Natural killer cell treated with Interleukin-12 subunit alpha and Interleukin-12 subunit beta and Interleukin-15 and Interleukin-18, amount 100 ng/mL, for 72 hours (primary cell): ENCODE measurements at regions not wholly inside any gene's neighbourhood (a gene's known extent, or its start where the extent isn't known, plus 50 kb on each side); places are given as distances from the start of the nearest gene placed in this dataset.
"Not testable (repeated sequence)": the region's sequence is repeated elsewhere in the genome, so short reads cannot be mapped to it uniquely, and the experiment has no call there.

Source experiments
- ATAC-seq, 2 donors: fragments of 150-1000 bp; cut with Tn5 transposase in 1 of 2; sonication (Bioruptor Pico), chemical (Tn5 transposase) in 1 of 2; 2 replicates each; pipeline ENCODE4 v1.10.0; 2021
- DNase-seq: peaks from one replicate; pipeline ENCODE4 v3.0.0; 2022; ENCODE audit warnings: low spot score
- H3K27ac Mint-ChIP-seq, 2 donors: 1 replicate in 1 of 2; 2 replicates in 1 of 2; pipeline ENCODE4 v1.8.0; 2022; ENCODE audit warnings: mixed read lengths in 2 of 2, mild to moderate bottlenecking in 1 of 2, moderate library complexity in 1 of 2
- H3K27me3 Mint-ChIP-seq, 2 donors: 1 replicate in 1 of 2; 2 replicates in 1 of 2; pipeline ENCODE4 v1.8.0; 2022; ENCODE audit warnings: mixed read lengths in 2 of 2
- H3K36me3 Mint-ChIP-seq: one replicate; pipeline ENCODE4 v1.8.0; 2022; ENCODE audit warnings: mixed read lengths
- H3K4me1 Mint-ChIP-seq, 2 donors: 1 replicate in 1 of 2; 2 replicates in 1 of 2; pipeline ENCODE4 v1.8.0; 2022; ENCODE audit warnings: low read depth in 2 of 2, mixed read lengths in 2 of 2, mild to moderate bottlenecking in 1 of 2
- H3K4me3 Mint-ChIP-seq: one replicate; pipeline ENCODE4 v1.8.0; 2022; ENCODE audit warnings: mixed read lengths
- H3K9me3 Mint-ChIP-seq: 2 replicates; pipeline ENCODE4 v1.8.0; 2022; ENCODE audit warnings: mixed read lengths

DNA sequence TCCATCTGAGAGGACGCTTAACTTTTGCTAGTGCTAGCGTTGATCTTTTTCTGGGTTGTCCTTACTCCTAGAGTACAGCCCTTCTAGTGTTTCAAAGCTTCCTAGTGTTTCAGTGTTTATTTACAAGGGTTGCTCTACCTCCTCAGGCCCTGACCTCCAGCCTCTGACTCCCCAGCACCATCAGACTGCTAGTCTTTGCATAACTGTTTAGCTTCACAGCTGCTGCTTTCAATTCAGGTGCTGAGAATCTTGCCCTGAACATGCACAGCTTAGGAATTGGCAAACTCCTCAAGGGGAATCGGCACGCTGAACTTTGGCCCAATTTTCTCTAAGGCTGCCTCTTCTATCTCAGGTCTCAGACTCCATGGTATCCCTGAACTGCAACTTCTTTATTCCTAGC, 52.9 kb downstream of the OR52B4 start:
- H3K4me1 Mint-ChIP-seq, H3K27ac Mint-ChIP-seq, DNase-seq, H3K4me3 Mint-ChIP-seq, H3K9me3 Mint-ChIP-seq, H3K36me3 Mint-ChIP-seq: not testable (repeated sequence)
- H3K27me3 Mint-ChIP-seq = peaks cover 11 to 13% of the 10 kb centered on the region in 2 donors
- peak in 1 of 2 donors; percentile 28 for ATAC-seq

DNA sequence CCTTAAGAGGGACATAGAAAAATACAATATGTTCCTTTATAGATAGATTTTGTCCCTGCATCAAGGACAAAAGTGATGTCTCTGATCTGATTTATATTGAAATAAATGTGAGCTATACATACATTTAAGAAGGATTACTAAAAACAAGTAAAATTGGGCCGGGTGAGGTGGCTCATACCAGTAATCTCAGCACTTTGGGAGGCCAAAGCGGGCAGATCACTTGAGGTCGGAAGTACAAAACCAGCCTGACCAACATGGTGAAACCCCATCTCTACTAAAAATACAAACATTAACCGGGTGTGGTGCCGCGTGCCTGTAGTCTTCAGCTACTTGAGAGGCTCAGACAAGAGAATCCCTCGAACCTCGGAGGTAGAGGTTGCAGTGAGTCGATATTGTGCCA, 91.0 kb downstream of the OR52B4 start:
- not testable (repeated sequence) for H3K27me3 Mint-ChIP-seq, H3K4me1 Mint-ChIP-seq, DNase-seq, H3K27ac Mint-ChIP-seq, ATAC-seq, H3K36me3 Mint-ChIP-seq, H3K4me3 Mint-ChIP-seq, H3K9me3 Mint-ChIP-seq

DNA sequence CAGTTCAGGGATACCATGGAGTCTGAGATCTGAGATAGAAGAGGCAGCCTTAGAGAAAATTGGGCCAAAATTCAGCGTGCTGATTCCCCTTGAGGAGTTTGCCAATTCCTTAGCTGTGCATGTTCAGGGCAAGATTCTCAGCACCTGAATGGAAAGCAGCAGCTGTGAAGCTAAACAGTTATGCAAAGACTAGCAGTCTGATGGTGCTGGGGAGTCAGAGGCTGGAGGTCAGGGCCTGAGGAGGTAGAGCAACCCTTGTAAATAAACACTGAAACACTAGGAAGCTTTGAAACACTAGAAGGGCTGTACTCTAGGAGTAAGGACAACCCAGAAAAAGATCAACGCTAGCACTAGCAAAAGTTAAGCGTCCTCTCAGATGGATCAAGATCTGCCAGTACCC, 117.1 kb downstream of the OR52B4 start:
- H3K27ac Mint-ChIP-seq, H3K4me1 Mint-ChIP-seq, H3K4me3 Mint-ChIP-seq, DNase-seq, H3K36me3 Mint-ChIP-seq, H3K9me3 Mint-ChIP-seq, ATAC-seq: not testable (repeated sequence)
- peaks cover 0 to 12% of the 10 kb centered on the region in 2 donors for H3K27me3 Mint-ChIP-seq

DNA sequence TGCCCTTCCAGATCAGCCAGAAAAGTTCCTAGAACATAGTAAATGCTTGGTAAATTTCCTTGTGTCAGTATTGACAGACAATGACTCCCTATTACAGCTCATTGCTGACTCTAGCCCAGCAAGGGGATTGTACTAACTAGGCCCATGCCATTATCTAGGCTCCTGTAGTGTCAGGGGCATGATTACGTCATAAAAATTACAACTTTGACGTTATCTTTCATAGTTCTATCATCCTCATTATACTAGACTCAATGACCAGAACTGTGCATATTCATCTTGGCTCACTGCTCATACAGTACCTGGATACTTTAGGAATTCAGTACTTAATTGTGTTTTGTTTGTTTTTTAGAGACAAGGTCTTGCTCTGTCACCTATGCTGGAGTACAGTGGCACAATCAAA, 118.7 kb downstream of the OR52B4 start:
- H3K36me3 Mint-ChIP-seq, H3K9me3 Mint-ChIP-seq, ATAC-seq, H3K4me3 Mint-ChIP-seq, H3K27ac Mint-ChIP-seq, H3K4me1 Mint-ChIP-seq, DNase-seq: not testable (repeated sequence)
- peaks cover 0 to 12% of the 10 kb centered on the region in 2 donors for H3K27me3 Mint-ChIP-seq

DNA sequence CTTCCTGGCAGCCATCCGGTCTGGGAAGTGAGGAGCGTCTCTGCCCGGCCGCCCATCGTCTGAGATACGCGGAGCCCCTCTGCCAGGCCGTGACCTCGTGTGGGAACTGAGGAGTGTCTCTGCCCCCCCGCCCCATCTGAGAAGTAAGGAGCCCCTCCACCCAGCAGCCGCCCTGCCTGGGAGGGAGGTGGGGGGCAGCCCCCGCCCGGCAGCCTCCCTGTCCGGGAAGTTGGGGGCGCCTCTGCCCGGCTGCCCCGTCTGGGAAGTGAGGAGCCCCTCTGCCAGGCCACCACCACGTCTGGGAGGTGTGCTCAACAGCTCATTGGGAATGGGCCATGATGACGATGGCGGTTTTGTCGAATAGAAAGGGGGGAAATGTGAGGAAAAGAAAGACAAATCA, 130.4 kb downstream of the OR52B4 start:
- not testable (repeated sequence) for H3K27ac Mint-ChIP-seq, H3K4me1 Mint-ChIP-seq, ATAC-seq, H3K36me3 Mint-ChIP-seq, H3K9me3 Mint-ChIP-seq, DNase-seq, H3K4me3 Mint-ChIP-seq
- H3K27me3 Mint-ChIP-seq = peaks cover 8 to 12% of the 10 kb centered on the region in 2 donors

DNA sequence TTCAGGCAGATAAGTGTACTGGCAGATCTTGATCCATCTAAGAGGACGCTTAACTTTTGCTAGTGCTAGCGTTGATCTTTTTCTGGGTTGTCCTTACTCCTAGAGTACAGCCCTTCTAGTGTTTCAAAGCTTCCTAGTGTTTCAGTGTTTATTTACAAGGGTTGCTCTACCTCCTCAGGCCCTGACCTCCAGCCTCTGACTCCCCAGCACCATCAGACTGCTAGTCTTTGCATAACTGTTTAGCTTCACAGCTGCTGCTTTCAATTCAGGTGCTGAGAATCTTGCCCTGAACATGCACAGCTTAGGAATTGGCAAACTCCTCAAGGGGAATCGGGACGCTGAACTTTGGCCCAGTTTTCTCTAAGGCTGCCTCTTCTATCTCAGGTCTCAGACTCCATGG, 124.3 kb downstream of the RRM1 start:
- H3K4me3 Mint-ChIP-seq, ATAC-seq, H3K36me3 Mint-ChIP-seq, H3K27ac Mint-ChIP-seq, DNase-seq, H3K9me3 Mint-ChIP-seq, H3K4me1 Mint-ChIP-seq: not testable (repeated sequence)
- H3K27me3 Mint-ChIP-seq = peaks cover 12 to 20% of the 10 kb centered on the region in 2 donors

DNA sequence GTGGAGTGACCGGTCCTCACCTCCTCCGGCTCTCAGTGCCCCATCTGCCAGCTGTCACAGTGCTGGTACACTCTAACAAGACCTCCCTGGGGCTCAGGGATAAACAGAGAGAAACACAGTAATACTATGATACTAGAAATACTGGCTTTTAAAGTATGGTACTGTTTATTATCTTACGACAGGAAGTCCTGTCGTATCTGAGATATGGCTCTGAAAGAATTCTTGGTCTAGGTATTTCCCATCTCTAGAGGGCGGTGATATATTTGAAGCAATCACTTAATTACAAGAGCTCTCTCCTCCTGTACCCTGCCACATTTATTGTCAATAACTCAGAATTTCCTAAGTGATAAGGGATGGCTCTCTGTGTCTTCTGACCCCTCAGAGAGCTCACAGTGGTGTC, 119.1 kb downstream of the RRM1 start:
- H3K27me3 Mint-ChIP-seq = peaks cover 22 to 39% of the 10 kb centered on the region in 2 donors

DNA sequence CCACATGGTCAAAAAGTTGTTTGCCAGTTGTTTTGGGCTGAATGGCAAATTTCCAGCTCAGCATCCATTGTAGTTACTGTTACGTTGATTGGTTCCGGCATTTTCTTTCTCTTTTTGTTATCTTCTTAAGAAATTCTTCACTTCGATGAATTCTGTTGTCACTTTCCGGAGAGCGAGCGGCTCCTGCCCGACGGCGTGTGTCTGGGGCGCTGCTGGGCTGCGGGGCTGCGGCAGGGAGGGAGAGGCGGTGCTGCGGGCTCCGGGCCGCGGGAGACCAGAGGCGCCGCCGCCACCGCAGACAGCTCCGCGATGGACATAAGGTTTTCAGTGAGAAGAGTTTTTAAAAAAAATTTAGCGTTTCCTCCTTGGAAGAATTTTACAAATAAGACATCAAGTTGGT, 117.4 kb downstream of the RRM1 start:
- no peaks in the 10 kb centered on the region for H3K4me1 Mint-ChIP-seq
- no peak for ATAC-seq
- H3K9me3 Mint-ChIP-seq = no peaks in the 10 kb centered on the region
- no peaks in the 10 kb centered on the region for H3K36me3 Mint-ChIP-seq
- H3K4me3 Mint-ChIP-seq = no peak overlapping the region
- H3K27me3 Mint-ChIP-seq = peaks cover 22 to 44% of the 10 kb centered on the region in 2 donors
- no peak for DNase-seq
- no peak overlapping the region for H3K27ac Mint-ChIP-seq

More for the DNA sequence above, 119.1 kb downstream of the RRM1 start:
- ATAC-seq = no peak
- Mint-ChIP-seq H3K36me3 (no peaks in the 10 kb centered on the region), H3K4me3 (no peak overlapping the region), H3K4me1 (no peaks in the 10 kb centered on the region), H3K27ac (no peak overlapping the region), H3K9me3 (no peaks in the 10 kb centered on the region)
- no peak for DNase-seq

DNA sequence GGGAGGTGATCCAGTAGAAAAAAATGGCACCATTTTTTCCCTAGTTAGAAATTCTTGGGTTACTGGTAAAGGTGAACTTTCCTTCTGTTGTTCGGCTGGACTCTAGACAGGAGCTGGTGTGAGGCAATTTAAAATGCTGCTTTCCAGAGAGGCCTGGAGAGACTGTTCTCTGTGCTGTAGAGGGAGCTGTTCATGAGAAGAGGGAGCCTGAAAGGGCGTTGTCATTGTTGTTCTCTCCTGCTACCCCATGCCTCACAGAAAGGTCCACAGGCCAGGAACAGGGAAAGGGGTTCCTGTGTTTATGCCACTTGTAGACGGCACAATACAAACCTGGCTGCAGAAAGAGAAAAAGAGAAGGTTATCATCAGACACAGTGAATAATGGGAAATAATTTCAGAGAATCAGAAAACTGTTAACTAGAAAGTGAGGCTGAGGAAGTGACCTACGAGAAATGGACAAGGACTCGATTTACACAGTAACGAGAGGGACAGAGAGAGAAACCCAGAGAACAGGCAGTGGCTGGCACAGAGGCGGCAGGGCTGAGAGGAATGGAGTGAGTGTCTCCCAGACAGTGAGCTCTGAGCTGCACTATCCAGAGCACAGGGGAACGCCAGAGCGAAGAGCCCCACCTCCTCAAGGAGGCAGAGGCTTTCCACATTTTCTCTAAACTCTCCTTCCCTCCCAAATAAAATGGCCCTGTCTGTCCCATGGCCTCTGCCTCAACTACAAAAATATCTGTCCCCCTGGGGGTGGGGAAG, 109.2 kb downstream of the RRM1 start:
- Mint-ChIP-seq H3K27ac (no peak overlapping the region), H3K4me3 (no peak overlapping the region), H3K36me3 (no peaks in the 10 kb centered on the region), H3K4me1 (no peaks in the 10 kb centered on the region), H3K27me3 (peaks cover 15 to 32% of the 10 kb centered on the region in 2 donors), H3K9me3 (no peaks in the 10 kb centered on the region)
- ATAC-seq (no peak), DNase-seq (no peak)

DNA sequence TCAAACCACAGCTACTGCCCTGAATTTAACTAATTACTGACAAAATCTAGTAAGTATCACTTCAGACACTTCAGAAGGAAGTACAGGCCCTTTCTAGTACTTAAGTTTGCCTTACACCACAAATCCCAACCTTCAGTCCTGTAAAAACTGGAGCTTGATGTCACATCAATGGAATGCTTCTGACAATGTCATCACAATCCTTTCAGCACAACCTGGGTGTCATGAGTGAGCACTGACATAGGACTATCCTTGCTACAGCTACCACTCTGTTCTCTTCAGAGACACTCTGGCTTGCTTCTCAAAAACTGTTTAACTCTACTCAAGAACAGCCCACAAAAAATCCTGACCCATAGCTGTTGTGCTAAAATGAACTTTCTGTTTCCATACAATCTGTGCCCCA, 108.2 kb downstream of the RRM1 start:
- DNase-seq = no peak
- no peak for ATAC-seq
- Mint-ChIP-seq H3K36me3 (no peaks in the 10 kb centered on the region), H3K9me3 (no peaks in the 10 kb centered on the region), H3K4me1 (no peaks in the 10 kb centered on the region), H3K4me3 (no peak overlapping the region), H3K27ac (no peak overlapping the region), H3K27me3 (peaks cover 14 to 26% of the 10 kb centered on the region in 2 donors)

DNA sequence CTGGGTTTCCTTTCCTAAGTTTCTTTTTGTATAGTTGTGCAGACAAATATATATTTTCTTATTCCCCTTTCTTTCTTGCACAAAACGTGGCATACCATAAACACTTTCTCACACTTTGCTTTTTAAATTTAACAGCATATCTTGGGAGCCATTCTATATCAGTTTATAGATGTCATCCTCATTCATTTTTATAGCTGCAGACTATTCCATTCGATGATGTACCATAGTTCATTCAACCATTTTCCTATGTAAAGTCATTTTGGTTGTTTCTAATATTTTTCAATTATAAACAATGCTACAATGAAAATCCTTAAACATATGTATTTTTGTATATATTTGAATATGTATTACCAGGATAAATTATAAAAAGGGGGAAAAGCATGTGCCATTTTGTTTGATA, 102.5 kb downstream of the RRM1 start:
- H3K27ac Mint-ChIP-seq = no peak overlapping the region
- H3K9me3 Mint-ChIP-seq = no peaks in the 10 kb centered on the region
- H3K4me1 Mint-ChIP-seq = no peaks in the 10 kb centered on the region
- H3K36me3 Mint-ChIP-seq = no peaks in the 10 kb centered on the region
- no peak for DNase-seq
- no peak overlapping the region for H3K4me3 Mint-ChIP-seq
- peaks cover 11 to 27% of the 10 kb centered on the region in 2 donors for H3K27me3 Mint-ChIP-seq
- no peak for ATAC-seq

DNA sequence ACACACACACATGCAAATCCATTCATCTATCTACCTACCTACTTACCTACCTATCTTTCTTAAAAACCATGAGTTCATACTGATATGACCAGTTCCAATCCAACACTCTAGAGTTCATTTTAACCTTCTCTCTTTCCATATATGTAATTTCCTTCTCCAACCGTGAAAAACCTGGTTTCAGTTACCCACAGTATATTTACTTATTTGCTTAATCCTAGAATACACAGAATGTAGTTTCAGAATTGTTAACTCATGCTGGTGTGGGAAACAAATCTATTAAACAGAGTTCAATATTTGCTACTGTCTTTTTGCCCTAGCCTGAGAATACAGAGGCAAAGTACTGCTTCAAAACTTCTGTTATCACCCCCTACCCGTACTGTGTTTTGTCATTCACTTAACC, 101.3 kb downstream of the RRM1 start:
- DNase-seq (no peak), ATAC-seq (no peak)
- Mint-ChIP-seq H3K9me3 (no peaks in the 10 kb centered on the region), H3K36me3 (no peaks in the 10 kb centered on the region), H3K27me3 (peaks cover 11 to 27% of the 10 kb centered on the region in 2 donors), H3K4me1 (no peaks in the 10 kb centered on the region), H3K27ac (no peak overlapping the region), H3K4me3 (no peak overlapping the region)

DNA sequence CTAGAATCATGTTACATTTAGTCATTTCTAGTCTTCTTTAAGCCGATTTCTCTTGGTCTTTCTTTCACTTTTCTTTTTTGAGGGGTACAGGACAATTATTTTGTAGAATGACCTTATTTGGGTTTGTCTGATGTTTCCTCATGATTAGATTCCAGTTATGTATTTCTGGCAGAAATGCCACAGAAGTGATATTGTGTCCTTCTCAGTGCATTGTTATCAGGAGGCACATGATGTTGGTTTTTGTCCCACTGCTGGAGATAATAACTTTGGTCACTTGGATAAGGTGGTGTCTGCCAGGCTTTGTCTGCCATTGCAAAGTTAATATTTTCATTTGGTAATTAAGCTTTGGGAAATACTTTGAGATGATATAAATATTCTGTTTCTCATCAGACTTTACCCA, 100.3 kb downstream of the RRM1 start:
- DNase-seq (no peak), ATAC-seq (no peak)
- Mint-ChIP-seq H3K4me3 (no peak overlapping the region), H3K27me3 (peaks cover 13 to 25% of the 10 kb centered on the region in 2 donors), H3K4me1 (no peaks in the 10 kb centered on the region), H3K27ac (no peak overlapping the region), H3K9me3 (no peaks in the 10 kb centered on the region), H3K36me3 (no peaks in the 10 kb centered on the region)

DNA sequence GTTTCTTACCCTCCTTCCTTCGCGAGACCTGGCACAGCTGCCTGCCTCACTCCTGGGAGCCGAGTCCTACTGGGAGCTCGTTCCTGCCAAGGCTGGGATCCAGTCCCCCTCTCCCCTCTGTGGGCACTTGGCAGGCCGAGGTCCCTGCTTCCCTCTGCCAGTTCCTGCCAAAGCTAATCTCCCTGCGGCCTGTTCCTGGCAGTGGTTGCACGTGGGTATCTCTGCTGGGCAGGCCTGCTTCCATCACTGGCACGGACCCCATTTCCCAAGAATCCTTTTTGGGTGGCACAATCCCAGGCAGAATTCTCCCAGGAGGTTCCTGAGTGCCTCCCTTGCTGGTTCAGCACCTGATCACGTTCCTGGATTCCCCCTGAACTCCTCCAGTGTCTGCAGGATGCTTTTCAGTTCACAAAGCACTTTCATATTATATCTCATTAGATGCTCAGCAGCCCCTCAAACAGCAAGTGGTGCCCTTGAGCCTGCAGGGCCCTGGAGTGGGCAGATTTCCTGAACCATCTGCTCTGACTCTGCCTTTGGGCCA, 96.5 kb downstream of the RRM1 start:
- Mint-ChIP-seq H3K27me3 (peaks cover 15 to 26% of the 10 kb centered on the region in 2 donors), H3K9me3 (no peaks in the 10 kb centered on the region), H3K4me3 (no peak overlapping the region), H3K4me1 (peaks cover 0 to 4% of the 10 kb centered on the region in 2 donors), H3K27ac (no peak overlapping the region), H3K36me3 (no peaks in the 10 kb centered on the region)
- DNase-seq = no peak
- ATAC-seq = no peak

DNA sequence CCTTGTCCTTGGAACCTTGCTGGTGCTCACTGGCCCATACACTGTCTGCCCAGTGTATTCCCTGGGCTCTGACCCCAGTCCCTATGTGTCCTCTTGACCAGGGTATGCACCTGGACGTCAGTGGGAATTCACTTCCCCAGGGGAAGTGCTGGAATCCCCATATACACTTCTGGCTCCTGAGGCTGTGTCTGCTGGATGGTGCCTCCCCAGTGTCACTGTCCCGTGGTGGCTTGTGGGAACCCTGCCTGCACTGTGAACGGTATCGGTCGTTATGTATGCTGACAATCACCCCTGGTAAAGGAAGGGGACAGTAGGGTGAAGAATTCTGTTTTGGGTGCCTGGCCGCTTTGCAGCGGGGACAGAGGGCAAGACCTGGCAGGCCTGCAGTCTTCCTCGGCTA, 95.9 kb downstream of the RRM1 start:
- no peak for DNase-seq
- Mint-ChIP-seq H3K27me3 (peaks cover 12 to 21% of the 10 kb centered on the region in 2 donors), H3K27ac (no peak overlapping the region), H3K4me1 (peaks cover 4 to 10% of the 10 kb centered on the region in 2 donors), H3K9me3 (no peaks in the 10 kb centered on the region), H3K36me3 (no peaks in the 10 kb centered on the region), H3K4me3 (no peak overlapping the region)
- ATAC-seq = no peak
